GM21576 (cell line): ENCODE measurements at regions not wholly inside any gene's neighbourhood (a gene's known extent, or its start where the extent isn't known, plus 50 kb on each side); places are given as distances from the start of the nearest gene placed in this dataset.
"Not testable (repeated sequence)": the region's sequence is repeated elsewhere in the genome, so short reads cannot be mapped to it uniquely, and the experiment has no call there.

ENCODE experiments used
- ATAC-seq: cut with Tn5 transposase; IDR thresholded peaks from one replicate; pipeline ENCODE4 v1.9.1; 2021; ENCODE audit warnings: mild to moderate bottlenecking, moderate library complexity; ENCODE audit not compliant: unreplicated experiment

- no peak for ATAC-seq
These were observed 96.3 kb upstream of the THUMPD2 start for GRCh38 chr2:39875182-39875913.

DNA sequence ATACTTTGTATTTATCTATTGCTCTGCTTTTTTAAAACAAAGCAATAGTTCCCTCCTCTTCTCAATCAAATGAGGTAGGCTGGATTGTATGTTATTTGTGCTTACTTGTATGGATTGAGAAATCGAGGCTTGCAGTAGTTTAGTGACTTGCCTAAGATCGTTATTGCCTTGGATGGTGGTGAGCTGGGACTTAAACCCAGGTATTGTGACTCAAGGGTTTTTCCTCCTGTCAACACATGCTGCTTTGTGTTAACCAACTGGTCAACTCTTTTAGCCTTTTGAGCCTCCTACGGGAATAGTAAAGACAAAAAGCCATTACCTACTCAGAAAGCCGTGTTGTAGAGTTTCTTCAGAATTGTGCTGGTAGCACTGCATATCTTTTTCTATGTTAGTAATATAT lies 95.2 kb upstream of the THUMPD2 start:
- no peak for ATAC-seq

DNA sequence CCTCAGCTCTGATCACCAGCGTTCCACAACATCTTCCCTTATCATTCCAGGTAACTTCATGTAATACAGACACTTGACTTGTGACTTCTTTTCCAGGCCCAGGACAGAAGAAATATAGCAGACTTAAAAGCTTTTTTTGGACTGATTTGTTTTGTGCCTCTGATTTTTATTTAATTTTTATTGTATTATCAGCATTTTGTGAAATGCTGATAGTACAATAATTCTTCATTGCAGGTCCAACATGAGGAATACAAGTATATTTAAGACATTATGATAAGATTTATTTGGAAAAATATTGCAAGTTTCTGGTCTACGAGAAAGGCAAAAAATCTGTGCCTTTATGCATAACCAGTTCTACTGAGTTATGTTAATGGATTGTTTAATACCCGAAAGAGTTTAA lies 94.5 kb upstream of the THUMPD2 start:
- ATAC-seq, result no peak

DNA sequence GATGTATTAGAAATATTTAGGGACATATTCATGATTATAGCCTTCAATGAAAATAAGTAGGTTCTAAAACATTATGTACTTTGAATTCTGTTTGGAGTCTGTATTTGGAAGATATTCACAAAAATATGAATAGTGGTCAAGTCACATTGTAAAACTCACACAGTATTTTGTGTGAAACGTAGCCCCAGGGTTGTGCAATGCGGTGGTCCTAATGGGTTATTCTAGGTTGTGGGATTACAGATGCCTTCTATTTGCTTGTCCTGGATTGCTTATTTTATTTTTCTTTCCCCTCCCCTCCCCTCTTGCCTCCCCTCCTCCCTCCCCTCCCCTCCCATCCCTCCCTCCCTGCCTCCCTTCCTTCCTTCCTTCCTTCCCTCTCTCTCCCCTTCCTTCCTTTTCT lies 93.7 kb upstream of the THUMPD2 start:
- no peak for ATAC-seq

DNA sequence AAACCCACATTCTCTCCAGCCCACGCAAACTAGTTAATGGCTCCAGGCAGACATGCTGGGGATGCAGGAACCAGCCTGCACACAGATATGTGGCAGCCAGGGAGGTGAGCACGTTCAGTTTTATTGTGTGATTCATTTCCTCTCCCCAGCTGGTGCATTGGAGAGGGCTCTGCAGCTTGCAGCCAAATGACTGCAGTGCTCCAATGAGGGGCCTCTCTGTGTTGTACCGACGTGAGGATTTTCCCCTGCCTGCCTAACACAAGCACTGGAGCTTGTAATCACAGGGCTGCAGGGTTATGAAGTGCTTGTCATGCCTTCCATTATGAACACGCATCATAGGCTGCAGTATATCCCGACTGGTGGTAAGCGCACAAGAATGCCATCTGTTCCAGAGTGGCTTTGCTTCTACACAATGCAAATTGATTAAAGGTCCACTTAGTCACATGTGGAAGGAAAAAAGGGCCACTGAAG lies 92.3 kb upstream of the THUMPD2 start:
- ATAC-seq, result no peak

DNA sequence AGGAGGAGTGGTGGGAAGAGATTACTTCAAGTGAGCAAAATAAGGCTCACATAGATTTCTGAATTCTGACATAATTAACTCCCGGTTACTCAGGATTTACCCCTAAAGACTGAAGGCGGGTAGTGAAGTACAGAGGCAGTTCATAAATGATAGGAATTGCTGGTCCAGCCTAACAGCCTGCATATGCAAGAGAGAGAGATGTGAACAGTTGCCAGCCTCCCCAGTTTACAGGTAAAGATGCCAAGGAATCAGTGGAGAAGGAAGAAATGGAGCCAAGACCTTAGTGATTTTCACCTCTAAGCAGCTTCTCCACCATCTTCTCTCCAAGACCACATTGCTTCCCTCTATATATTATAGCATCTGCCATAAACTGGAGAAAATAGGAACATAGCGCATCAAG lies 91.8 kb upstream of the THUMPD2 start:
- ATAC-seq, result no peak

GRCh38 chr2:39867268-39867667 lies 88.2 kb upstream of the THUMPD2 start:
- no peak for ATAC-seq

DNA sequence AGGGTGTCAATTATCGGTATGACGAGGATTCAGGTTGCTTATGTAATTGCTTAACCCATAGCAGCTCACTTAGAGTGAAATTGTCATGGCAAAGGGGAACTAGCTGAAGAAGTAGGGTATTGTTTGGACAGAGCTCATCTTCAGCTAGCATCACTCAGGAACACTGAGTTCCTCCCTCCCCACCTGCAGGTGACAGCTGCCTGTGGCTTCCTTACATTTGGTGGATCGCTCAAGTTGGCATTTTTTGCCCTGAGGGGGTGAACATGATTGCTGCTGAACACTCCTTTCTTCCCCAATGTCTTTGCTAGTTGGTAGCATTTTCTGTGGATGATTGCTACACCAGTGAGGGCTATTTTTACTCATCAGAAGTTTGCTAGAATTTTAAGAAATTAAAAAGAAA lies 86.7 kb upstream of the THUMPD2 start:
- ATAC-seq, result no peak

DNA sequence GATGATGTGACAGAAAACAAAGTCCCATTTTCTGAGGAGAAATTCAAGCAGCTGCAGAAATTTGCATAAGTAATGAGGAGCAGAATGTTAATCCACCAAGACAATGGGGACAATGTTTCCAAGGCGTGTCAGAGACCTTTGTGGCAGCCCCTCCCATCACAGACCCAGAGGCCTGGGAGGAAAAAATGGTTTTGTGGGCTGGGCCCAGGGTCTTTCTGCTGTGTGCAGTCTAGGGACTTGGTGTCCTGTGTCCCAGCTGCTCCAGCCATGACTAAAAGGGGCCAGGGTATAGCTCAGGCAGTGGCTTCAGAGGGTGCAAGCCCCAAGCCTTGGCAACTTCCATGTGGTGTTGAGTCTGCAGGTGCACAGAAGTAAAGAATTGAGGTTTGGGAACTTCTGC lies 84.6 kb upstream of the THUMPD2 start:
- not testable (repeated sequence) for ATAC-seq

DNA sequence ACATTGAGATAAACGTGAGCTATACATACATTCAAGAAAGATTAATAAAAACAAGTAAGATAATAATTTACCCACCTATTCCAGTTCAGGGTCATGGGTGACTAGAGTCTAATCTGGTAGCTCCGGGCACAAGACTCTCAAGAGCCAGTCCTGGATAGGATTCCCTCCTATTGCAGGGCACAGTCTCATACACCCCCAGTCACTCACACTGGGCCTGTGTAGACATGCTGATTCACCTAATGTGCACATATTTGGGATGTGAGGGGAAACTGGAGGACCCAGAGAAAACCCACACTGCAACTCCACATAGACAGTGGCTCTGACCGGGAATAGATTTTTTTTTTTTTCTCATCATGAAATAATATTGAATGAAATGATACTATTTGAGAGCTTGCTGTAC lies 81.5 kb upstream of the THUMPD2 start:
- no peak for ATAC-seq

GRCh38 chr2:39858677-39859076 lies 79.6 kb upstream of the THUMPD2 start:
- ATAC-seq, result no peak

GRCh38 chr2:39855856-39856255 lies 76.8 kb upstream of the THUMPD2 start:
- no peak for ATAC-seq

- no peak for ATAC-seq
These were observed 75.7 kb upstream of the THUMPD2 start for GRCh38 chr2:39854771-39855170.

GRCh38 chr2:39852831-39853230 lies 73.8 kb upstream of the THUMPD2 start:
- ATAC-seq, result no peak

DNA sequence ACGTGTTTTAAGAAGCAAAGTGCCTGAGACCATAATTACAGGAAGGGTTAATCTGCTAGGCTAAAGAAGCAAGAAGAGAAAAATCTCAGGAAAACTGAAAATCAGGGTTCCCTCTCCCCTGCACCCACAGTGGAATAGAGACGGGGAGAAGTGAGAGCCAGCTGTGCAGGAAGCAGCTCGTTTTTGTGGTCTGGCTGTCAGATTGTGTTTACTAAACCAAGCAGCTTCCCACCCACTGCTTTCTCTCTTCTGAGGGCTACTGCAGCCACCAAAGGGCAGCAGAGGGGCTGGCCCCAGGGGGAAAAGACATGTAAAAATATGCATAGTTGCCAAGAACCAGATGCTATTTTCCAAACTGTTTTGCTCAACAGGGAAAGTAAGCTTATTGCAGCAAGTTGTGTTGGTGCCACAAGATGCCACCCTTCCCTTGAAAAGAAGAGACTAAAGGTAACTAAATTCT lies 72.6 kb upstream of the THUMPD2 start:
- peak; percentile 95 for ATAC-seq

- ATAC-seq, result no peak
These were observed 72.2 kb upstream of the THUMPD2 start for GRCh38 chr2:39851251-39851650.

DNA sequence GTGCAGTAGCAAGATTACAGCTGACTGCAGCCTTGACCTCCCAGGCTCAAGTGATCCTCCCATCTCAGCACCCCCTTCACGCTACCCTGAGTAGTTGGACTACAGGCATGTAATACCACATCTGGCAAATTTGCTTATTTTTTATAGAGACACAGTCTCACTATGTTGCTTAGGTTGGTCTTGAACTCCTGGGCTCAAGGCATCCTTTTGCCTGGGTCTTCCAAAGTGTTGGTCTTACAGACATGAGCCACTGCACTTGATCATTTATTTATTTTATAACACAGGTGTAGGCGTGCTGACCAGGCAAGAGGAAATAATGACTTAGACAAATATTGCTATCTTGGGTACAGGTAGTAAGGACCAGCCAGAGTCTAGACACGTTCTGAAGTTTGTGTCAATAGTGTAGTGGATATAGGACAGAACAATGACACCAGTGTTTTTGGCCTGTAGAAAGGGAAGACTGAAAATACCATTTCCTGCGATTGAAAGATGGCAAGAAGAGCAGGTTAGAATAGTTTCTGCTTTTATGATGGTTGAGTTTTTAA lies 71.0 kb upstream of the THUMPD2 start:
- no peak for ATAC-seq

DNA sequence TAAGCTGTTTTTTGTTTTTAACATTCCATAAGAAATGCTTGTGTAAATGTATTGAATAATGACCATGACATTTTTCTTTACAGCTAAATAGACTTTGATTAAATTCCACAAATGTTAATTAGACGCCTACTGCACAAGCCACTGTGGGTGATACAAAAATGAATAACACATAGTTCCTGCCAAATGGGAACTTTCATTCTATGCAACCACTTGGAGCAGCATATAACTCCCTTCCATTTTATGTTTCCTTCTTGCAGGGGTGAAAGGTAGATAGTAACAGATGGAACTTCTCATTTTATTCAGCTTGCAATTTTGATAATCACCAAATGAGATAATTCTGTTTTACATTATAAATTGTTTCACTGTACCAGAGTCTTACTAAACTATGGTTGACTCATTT lies 70.0 kb upstream of the THUMPD2 start:
- no peak for ATAC-seq

DNA sequence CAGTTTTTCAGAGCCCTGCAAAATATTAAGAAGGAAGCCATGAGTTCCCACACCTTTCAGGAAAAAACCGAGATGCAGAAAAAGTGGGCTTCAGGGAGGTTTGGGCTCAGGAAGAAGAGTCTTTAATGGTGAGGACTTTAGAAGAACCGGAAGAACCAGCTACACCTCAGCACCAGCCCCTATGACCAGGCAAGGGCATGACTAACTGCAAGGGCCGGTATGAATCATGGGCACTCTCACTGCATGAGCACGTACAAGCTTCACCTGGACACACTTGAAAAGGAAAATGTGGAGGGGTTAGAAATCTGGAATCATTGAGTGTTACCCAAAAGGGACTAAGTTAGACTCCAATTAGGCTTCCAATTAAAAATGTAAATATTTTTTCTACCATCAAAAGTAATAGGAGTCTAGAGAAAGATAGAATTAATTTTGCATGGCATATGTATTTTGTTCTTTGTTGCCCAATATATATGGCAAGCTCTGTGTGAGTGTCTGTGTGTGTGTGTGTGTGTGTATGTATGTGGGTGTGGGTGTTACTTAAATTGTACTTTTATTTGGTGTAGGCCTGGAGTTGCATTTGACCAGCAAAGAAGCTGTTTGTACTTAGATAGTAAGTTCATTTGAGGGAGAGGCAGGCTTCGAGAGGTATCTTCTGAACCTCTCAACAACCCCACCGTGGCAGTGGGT lies 66.5 kb upstream of the THUMPD2 start:
- ATAC-seq, result no peak

- peak; percentile 41 for ATAC-seq
These were observed 60.3 kb upstream of the THUMPD2 start for GRCh38 chr2:39839261-39839848.

- no peak for ATAC-seq
These were observed 59.5 kb upstream of the THUMPD2 start for GRCh38 chr2:39838589-39838988.
